Astrocyte of the spinal cord (primary cell): ENCODE measurements at regions not wholly inside any gene's neighbourhood (a gene's known extent, or its start where the extent isn't known, plus 50 kb on each side); places are given as distances from the start of the nearest gene placed in this dataset.

Experiments
- DNase-seq: peaks from one replicate; pipeline ENCODE4 v3.0.0; 2011; ENCODE audit warnings: low read depth, low spot score
- H3K4me3 ChIP-seq: 2 replicates; pipeline ENCODE4 v1.5.1; 2011; ENCODE audit warnings: low read depth, mild to moderate bottlenecking, low read length, moderate library complexity
- in situ Hi-C: cut with HindIII; loops from 2 replicates; pipeline ENCODE4 v1.10.0; 2017; ENCODE audit warnings: low sequenced_read_pairs
- TF ChIP-seq, protein P1 (sequence below): IDR thresholded peaks from 2 replicates; pipeline ENCODE4 v1.5.1; 2012; ENCODE audit warnings: low read depth, mild to moderate bottlenecking, low read length, inconsistent platforms

DNA sequence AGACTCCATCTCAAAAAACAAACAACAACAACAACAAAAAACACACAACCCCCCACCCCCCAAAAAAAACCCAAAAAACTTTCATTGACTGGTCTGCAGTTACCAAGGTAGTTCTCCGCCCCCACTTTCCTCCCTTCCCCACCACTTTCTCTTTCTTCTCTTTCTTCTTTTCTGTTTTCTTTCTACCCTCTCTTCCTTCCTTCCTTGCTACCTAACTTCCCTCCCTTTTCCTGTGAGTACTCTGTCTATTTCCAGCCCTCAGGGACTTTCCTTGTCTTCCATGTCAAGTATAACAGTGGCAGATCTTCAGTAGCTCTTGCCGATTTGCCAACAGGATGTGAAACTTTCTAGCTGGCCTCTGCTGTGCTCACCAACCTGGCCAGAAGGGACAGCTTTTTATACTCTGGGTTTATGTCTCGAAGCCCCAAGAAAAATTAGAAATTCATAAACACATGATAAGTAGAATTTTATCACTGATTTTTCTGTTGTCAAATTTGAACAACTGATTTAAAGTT is 399.5 kb downstream of the QKI start:
- DNase-seq = no peak
- TF ChIP-seq, protein P1, sequence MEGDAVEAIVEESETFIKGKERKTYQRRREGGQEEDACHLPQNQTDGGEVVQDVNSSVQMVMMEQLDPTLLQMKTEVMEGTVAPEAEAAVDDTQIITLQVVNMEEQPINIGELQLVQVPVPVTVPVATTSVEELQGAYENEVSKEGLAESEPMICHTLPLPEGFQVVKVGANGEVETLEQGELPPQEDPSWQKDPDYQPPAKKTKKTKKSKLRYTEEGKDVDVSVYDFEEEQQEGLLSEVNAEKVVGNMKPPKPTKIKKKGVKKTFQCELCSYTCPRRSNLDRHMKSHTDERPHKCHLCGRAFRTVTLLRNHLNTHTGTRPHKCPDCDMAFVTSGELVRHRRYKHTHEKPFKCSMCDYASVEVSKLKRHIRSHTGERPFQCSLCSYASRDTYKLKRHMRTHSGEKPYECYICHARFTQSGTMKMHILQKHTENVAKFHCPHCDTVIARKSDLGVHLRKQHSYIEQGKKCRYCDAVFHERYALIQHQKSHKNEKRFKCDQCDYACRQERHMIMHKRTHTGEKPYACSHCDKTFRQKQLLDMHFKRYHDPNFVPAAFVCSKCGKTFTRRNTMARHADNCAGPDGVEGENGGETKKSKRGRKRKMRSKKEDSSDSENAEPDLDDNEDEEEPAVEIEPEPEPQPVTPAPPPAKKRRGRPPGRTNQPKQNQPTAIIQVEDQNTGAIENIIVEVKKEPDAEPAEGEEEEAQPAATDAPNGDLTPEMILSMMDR = no peak
- in situ Hi-C loops = no loop called here
- H3K4me3 ChIP-seq = no peak overlapping the region

DNA sequence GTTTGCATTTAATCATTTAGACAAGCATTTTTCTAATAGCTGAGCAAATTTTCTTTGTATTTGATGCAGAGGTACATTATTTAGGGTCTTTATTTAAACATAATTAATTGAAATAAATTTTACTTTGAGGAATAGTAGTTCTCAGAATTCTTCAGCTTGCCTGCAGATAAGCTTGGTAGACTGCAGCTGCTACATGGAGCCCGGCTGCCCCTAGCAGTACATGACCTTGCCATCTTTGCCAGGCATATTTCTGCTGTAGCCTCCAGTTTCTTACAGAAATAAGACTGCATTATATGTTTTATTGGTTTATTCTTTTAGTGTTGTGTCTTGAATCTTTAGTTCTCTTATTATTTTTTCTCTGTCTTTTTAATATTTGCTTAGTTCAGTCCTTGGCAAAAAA is 396.8 kb downstream of the QKI start:
- H3K4me3 ChIP-seq = no peak overlapping the region
- TF ChIP-seq, protein P1 = no peak
- in situ Hi-C loops = no loop called here
- no peak for DNase-seq

DNA sequence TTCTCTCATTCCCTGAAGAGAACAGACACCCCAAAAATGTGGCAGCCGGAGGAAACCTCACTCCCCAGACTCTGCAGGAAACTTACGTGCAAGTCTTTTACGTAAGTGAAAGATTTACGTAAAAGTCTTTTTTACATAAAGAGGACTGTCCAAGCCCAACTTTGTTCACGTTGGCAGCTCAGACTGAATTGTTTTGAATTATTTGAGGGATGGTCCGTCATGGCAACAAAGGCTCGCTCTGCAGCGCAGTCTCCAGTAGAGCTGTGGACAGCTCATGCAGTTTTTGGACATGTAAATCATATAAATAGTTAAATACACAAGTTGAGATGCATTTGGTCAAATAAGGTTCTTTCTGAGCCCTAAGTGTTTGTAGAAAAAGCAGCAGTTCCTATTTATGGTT is 394.8 kb downstream of the QKI start:
- TF ChIP-seq, protein P1 = no peak
- DNase-seq = no peak
- in situ Hi-C loops = no loop called here
- H3K4me3 ChIP-seq = no peak overlapping the region

DNA sequence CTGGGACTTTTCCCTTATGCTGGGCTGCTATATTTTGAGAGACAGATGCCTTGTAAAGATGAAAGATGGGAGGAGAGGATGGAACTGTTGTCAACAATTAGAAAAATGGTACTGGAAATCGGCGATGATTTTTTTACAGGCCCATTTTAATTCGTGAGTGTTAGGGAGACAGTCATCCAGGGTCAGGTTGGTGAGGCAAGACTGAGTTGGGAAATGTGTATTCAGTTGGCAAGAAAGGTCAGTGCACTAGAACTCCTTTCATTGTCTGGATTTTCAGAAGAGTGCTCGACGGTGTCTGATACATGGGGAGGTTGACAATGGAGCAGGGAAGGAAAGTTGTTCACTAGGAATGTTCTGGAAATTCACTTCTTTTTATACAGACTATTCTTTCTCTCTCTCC is 394.4 kb downstream of the QKI start:
- DNase-seq = no peak
- in situ Hi-C loops = no loop called here
- H3K4me3 ChIP-seq = no peak overlapping the region
- TF ChIP-seq, protein P1 = no peak

DNA sequence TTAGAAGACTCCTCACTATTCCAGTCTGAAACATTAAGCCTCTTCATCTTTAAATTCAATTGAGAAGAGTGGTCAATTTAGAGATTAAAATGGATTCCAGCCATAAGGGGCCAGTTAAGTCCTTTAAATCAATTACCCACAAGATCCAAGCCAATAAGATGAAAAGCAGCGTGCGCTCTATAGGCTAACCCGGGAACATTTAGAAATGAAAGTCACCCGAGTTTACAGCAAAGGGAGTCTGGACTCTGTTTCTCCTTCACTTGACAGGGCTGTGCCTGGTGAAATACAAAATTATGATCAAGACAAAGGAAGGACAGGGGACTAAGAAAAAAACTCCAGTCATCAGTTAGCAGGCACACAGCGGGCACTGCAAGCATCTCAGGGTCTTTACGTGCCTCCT is 393.7 kb downstream of the QKI start:
- TF ChIP-seq, protein P1 = no peak

DNA sequence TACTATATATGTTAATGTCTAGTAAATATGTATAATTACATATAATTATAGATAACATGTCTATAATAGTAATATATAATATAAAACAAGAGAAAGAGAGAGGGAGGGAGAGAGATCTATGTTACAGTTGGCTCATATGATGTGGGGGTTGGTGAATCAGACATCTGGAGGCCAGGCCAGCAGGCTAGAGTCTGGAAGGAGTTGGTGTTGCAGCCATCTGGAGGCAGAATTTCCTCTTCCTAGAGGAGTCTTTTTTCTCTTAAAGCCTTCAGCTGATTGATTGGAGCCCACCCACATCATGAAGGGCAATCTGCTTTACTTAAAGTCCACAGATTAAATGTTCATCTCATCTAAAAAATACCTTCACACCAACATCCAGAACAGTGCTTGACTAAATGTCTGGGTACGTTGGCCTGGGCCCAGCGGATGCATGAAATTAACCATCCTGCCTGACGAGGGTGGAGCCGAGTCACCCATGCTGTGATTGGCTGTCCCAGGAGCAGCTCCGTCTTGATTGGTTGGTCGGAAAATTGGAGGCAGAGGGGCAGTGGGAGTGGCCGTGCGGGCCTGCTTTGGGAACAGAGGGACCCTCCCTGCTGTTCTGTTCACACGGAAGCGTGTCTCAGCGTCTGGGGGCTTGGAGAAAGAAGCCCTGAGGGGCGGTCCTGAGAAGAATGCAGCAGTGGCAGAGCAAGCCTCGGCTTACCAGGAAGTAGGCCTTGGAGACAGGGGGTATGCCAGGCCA is 392.4 kb downstream of the QKI start:
- no peak for DNase-seq
- in situ Hi-C loops = no loop called here

More for the DNA sequence above, 393.7 kb downstream of the QKI start:
- H3K4me3 ChIP-seq = no peak overlapping the region
- in situ Hi-C loops = no loop called here
- no peak for DNase-seq

More for the DNA sequence above, 392.4 kb downstream of the QKI start:
- no peak overlapping the region for H3K4me3 ChIP-seq
- TF ChIP-seq, protein P1 = no peak
